HG03520 (cell line): ENCODE measurements at regions not wholly inside any gene's neighbourhood (a gene's known extent, or its start where the extent isn't known, plus 50 kb on each side); places are given as distances from the start of the nearest gene placed in this dataset.
A peak's percentile ranks its signal among the peaks of the same experiment; 100 is the strongest.

Source experiments
- ATAC-seq: cut with Tn5 transposase; IDR thresholded peaks from one replicate; pipeline ENCODE4 v1.9.1; 2021; ENCODE audit warnings: mild to moderate bottlenecking, moderate library complexity; ENCODE audit not compliant: unreplicated experiment

DNA sequence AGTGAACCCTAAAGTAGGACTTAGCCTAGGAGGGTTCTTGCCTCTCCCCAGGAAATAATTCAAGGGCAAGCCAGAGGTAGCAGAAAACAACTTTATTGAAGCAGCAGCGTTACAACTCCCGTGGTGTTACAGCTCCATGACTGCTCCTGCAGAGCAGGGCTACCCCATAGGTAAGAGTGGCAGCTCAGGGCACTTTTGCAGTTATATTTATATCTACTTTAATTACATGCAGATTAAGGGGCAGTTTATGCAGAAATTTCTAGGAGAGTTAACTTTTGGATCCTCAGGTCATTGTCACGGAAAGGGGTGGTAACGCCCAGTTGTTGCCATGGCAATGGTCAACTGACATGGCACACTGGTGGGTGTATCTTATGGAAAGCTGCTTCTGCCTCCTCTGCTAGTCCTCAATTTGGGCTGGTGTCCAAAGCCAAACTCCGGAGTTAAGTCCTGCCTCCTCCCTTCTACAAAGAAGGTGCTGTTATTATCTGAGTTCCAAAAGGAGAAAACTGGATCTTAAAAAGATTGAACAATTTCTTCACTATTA is 1413.0 kb downstream of the DSC3 start:
- no peak for ATAC-seq

GRCh38 chr18:29626094-29626493 is 1416.4 kb downstream of the DSC3 start:
- ATAC-seq: no peak

DNA sequence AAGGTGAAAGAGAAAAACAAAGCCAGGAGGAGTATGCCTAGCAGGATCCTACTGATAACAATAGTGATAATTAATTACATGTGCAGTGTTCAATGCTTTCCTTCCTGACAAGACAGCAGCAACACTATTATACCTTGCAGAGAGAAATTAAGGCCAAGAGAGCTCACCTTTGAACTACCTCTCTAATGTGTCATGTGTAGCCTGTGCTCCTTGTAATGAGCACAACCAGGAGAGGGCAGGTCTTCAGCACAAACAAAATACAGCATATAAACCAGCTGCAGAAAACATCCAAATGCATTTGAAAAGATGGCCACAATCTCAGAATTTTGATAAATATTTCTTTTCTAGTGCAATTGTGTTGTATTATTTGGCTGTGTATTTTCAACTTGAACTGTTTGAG is 1425.7 kb downstream of the DSC3 start:
- no peak for ATAC-seq

DNA sequence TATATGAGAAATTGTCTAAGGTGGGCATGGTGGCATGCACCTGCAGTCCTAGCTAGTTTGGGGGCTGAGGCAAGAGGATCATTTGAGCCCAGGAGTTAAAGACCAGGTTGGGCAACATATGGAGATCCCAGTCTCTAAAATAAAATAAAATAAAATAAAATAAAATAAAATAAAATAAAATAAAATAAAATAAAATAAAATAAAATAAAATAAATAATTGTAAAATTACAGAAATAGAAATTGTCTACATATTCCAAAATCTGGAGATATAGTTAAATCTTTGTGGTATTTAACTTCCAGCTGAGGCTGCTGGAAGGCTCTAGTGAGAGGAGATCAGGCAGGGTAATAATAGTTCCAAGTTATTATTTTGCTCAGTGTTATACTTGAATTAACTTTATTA is 1432.1 kb upstream of the CDH2 start:
- no peak for ATAC-seq

DNA sequence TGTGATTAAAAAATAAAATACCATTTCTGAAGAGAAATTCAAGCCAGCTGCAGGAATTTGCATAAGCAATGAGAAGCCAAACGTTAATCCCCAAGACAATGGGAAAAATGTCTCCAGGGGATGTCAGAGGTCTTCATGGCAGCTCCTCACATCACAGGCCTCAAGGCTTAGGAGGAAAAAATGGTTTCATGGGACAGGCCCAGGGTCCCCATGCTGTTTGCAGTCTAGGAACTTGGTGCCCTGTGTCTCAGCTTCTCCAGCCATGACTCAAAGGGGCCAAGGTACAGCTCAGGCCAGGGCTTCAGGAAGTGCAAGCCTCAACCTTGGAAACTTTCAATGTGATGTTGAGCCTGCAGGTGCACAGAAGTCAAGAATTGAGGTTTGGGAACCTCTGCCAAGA is 1428.4 kb upstream of the CDH2 start:
- ATAC-seq: no peak

- ATAC-seq: no peak
These were observed 1420.0 kb upstream of the CDH2 start for GRCh38 chr18:29596959-29597358.

GRCh38 chr18:29594493-29594892 is 1417.6 kb upstream of the CDH2 start:
- no peak for ATAC-seq

DNA sequence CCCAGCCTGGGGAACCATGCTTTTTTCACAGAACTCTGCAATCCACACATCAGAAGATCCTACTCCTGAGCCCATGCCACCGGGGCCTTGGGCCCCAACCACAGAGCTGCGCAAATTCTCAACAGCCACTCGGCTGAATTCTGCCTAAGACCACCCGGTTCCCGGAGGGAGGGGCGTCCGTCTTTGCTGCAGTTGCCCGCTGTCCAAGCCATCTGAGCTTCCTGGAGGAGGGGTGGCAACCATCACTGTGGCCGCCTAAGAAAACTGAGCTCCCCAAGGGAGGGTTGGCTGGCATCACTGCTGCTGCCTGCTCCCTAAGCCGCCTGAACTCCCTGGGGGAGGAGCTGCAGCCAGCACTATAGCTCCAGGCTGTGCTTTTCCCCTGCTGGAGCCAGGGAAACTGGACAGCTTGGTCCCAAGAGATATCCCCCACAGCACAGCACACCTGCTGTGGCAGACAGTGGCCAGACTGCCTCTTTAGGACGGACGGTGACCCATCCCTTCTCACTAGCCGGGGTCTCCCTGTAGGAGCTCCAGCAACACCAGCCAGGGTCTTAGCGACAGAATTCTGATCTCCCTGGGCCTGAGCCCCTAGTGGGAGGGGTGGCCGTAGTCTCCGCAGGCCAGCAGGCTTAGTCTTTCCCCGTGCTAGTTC is 1411.6 kb upstream of the CDH2 start:
- no peak for ATAC-seq

DNA sequence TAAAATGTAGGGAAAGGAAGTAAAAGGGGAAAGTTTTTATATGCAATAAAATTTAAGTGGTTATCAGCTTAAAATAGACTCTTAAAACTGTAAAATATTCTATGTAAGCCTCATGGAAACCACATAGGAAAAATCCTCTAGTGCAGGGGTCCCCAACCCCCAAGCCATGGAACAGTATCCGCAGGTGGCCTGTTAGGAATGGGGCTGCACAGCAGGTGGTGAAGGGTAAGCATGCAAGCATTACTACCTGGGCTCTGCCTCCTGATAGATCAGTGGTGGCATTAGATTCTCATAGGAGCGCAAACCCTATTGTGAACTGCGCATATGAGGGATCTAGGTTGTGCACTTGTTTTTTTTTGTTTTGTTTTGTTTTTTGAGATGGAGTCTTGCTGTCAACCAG is 1409.3 kb upstream of the CDH2 start:
- no peak for ATAC-seq

GRCh38 chr18:29560270-29560669 is 1383.3 kb upstream of the CDH2 start:
- peak; percentile 58 for ATAC-seq

DNA sequence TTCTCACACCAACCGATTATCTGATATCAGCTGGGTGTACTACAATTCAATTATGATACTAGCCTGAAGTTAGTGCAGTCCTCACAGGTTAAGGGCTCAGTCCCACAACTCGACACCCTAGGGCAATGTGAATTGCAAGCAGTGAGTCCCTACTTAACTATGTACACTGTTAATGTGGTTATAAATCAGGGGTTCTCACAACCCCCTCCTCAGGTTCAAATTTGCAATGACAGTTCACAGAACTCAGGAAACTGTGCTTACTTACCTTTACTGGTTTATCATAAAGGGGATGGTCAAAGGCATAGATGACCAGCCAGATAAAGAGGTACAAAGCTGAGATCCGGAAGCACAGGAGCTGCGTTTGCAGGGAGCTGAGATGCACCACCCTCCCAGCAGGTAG is 1379.1 kb upstream of the CDH2 start:
- no peak for ATAC-seq

GRCh38 chr18:29549759-29550158 is 1372.8 kb upstream of the CDH2 start:
- ATAC-seq: no peak

- no peak for ATAC-seq
These were observed 1370.7 kb upstream of the CDH2 start for GRCh38 chr18:29547626-29548025.

DNA sequence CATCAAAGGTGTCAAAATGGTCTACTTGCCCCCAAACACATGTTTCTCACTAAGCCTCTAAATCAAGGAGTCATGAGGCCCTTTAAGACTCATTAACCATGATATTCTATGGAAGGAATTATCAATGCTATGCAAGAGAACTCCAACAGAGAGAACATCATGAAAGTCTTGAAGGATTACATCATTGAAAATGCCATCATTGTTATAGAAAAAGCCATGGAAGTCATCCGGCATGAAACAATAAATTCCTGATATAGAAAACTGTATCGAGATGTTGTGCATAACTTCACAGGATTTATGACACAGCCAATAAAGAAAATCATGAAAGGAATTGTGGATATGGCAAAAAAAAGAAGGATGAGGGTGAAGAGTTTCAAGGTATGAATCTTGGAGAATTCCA is 1363.6 kb upstream of the CDH2 start:
- no peak for ATAC-seq

DNA sequence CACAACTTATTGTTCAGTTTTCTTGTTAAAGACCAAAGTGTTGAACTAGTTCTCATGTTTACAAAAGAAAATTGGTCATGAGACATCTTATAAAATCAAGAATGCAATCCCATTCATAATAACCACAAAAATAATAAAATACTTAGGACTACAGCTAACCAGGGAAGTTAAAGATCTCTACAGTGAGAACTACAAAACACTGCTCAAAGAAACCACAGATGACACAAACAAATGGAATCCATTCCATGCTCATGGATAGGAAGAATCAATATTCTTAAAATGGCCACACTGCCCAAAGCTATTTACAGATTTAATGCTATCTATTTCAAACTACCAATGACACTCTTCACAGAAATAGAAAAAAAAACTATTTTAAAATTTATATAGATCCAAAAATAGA is 1354.8 kb upstream of the CDH2 start:
- no peak for ATAC-seq

DNA sequence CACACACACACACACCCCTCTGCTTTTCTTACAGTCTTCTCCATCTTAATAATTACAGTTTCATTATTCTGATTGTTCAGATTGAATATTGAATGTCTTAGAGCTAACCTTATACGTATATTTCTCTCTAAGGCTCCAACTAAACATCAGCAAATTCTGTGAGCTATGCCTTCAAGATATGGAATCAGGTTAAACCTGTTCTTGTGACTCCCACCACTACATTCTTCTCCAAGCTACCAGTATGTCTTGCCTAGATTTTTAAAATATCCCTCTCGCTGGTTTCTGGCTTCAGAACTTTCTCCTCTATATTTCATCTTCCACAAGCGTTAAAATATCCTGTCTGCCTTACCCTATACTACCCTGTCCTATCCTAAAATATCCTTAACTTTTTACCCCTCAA is 1346.4 kb upstream of the CDH2 start:
- ATAC-seq: no peak

GRCh38 chr18:29512761-29513160 is 1335.8 kb upstream of the CDH2 start:
- ATAC-seq: no peak

DNA sequence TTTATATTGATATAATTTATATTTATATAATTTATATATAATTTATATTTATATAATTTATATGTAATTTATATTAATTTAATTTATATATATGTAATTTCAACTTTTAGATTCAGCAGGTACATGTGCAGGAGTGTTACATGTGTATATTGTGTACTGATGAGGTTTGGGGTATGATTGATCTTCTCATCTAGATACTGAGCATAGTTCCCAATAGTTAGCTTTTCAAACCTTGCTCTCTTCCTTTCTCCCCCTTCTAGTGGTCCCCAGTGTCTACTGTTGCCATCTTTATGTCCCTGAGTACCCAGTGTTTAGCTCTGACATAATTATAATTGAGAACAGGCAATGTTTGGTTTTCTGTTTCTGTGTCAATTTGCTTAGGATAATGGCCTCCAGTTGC is 1335.3 kb upstream of the CDH2 start:
- ATAC-seq: no peak

- ATAC-seq: no peak
These were observed 1325.0 kb upstream of the CDH2 start for GRCh38 chr18:29501952-29502351.

- ATAC-seq: no peak
These were observed 1319.3 kb upstream of the CDH2 start for GRCh38 chr18:29496152-29496680.

DNA sequence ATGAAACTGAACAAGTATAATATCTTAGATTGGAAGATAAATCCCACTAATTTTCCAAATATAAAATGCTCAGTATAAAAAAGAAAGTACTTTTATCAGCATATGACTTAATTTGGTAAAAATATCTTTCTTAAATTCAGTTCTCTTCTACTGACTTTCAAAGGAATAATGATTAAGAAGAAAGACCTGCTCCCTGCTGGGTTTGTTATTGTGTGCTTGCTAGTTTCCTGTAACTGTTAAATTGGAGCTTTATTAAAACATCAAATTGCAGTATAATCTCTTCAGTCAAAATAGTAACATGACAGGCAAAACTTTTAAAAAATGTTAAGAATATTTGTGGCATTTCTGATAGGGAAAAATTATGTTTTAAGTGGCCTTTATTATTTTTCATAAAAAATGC is 1317.4 kb upstream of the CDH2 start:
- no peak for ATAC-seq

DNA sequence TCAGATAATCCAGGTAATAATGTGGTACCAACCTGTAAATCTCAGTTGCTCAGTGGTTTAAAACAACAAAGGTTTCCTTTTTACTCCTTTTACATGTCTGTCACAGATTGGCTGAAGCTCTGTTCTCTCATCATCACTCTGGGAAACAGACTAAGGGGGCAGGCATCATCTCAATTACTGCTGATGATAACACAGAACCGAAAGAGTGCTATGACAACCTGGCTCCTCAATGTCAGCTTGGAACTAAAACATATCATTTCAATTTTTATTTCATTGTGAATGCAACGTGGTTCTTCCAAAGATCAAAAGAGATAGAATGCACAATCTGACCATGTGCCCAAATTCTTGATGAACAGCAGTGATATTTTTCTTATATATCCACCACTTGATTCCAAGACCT is 1315.0 kb upstream of the CDH2 start:
- ATAC-seq: no peak

GRCh38 chr18:29488617-29489016 is 1311.7 kb upstream of the CDH2 start:
- ATAC-seq: no peak
